ENCODE measurements at regions not wholly inside any gene's neighbourhood (a gene's known extent, or its start where the extent isn't known, plus 50 kb on each side); places are given as distances from the start of the nearest gene placed in this dataset.

- no peak for TF ChIP-seq CTCF (IDR thresholded peaks at IDR 0.05; ENCODE audit: low read depth, low read length)
- Histone ChIP-seq H3K4me1 (ENCODE audit: low read depth) (no peaks in the 10 kb centered on the region), H3K9me3 (ENCODE audit: low read depth) (no peaks in the 10 kb centered on the region), H3K27me3 (no peaks in the 10 kb centered on the region), H3K4me3 (no peak overlapping the region), H3K36me3 (no peaks in the 10 kb centered on the region), H3K27ac (no peak overlapping the region)
- no peak for DNase-seq (ENCODE audit: low read depth in 1 of 2, low spot score in 1 of 2)
Measured at GRCh38 chr7:47658886-47659635, 77.2 kb upstream of the TNS3 start.

- Histone ChIP-seq H3K27me3 (no peaks in the 10 kb centered on the region), H3K4me1 (ENCODE audit: low read depth) (no peaks in the 10 kb centered on the region), H3K27ac (no peak overlapping the region), H3K4me3 (no peak overlapping the region), H3K9me3 (ENCODE audit: low read depth) (no peaks in the 10 kb centered on the region), H3K36me3 (no peaks in the 10 kb centered on the region)
- no peak for TF ChIP-seq CTCF (IDR thresholded peaks at IDR 0.05; ENCODE audit: low read depth, low read length)
- DNase-seq (ENCODE audit: low read depth in 1 of 2, low spot score in 1 of 2), result no peak
Measured at GRCh38 chr7:47657126-47657525, 75.2 kb upstream of the TNS3 start.

GRCh38 chr7:47654672-47655298 lies 72.9 kb upstream of the TNS3 start:
- Histone ChIP-seq H3K4me1 (ENCODE audit: low read depth) (no peaks in the 10 kb centered on the region), H3K27me3 (no peaks in the 10 kb centered on the region), H3K36me3 (no peaks in the 10 kb centered on the region), H3K27ac (no peak overlapping the region), H3K4me3 (no peak overlapping the region), H3K9me3 (ENCODE audit: low read depth) (no peaks in the 10 kb centered on the region)
- DNase-seq (ENCODE audit: low read depth in 1 of 2, low spot score in 1 of 2), result peak in 1 of 2 donors; percentile 75
- no peak for TF ChIP-seq CTCF (IDR thresholded peaks at IDR 0.05; ENCODE audit: low read depth, low read length)

- Histone ChIP-seq H3K4me1 (ENCODE audit: low read depth) (no peaks in the 10 kb centered on the region), H3K4me3 (no peak overlapping the region), H3K27ac (no peak overlapping the region), H3K27me3 (no peaks in the 10 kb centered on the region), H3K36me3 (no peaks in the 10 kb centered on the region), H3K9me3 (ENCODE audit: low read depth) (no peaks in the 10 kb centered on the region)
- no peak for TF ChIP-seq CTCF (IDR thresholded peaks at IDR 0.05; ENCODE audit: low read depth, low read length)
- peak in 1 of 2 donors; percentile 64 for DNase-seq (ENCODE audit: low read depth in 1 of 2, low spot score in 1 of 2)
Measured at GRCh38 chr7:47653550-47654411, 71.9 kb upstream of the TNS3 start.

GRCh38 chr7:47652591-47652990 lies 70.7 kb upstream of the TNS3 start:
- no peak for TF ChIP-seq CTCF (IDR thresholded peaks at IDR 0.05; ENCODE audit: low read depth, low read length)
- no peaks in the 10 kb centered on the region for H3K36me3 ChIP-seq
- no peaks in the 10 kb centered on the region for H3K9me3 ChIP-seq (ENCODE audit: low read depth)
- no peaks in the 10 kb centered on the region for H3K27me3 ChIP-seq
- no peak for DNase-seq (ENCODE audit: low read depth in 1 of 2, low spot score in 1 of 2)
- H3K4me3 ChIP-seq, result no peak overlapping the region
- H3K27ac ChIP-seq, result no peak overlapping the region
- H3K4me1 ChIP-seq (ENCODE audit: low read depth), result peaks cover 3% of the 10 kb centered on the region
